ENCODE measurements at regions not wholly inside any gene's neighbourhood (a gene's known extent, or its start where the extent isn't known, plus 50 kb on each side); places are given as distances from the start of the nearest gene placed in this dataset.

- TF ChIP-seq CTCF (conservative IDR thresholded peaks at IDR 0.05; ENCODE audit: low read depth in 2 of 2), result no peak
- no peak for TF ChIP-seq EZH2 (IDR thresholded peaks at IDR 0.05; ENCODE audit: low read depth, unreplicated experiment)
- TF ChIP-seq CREB1 (CRISPR knock-in tag; IDR thresholded peaks at IDR 0.05; ENCODE audit: low read depth), result no peak
- no peak for TF ChIP-seq ZNF114 (CRISPR knock-in tag; IDR thresholded peaks at IDR 0.05)
- TF ChIP-seq EZH2phosphoT487 (IDR thresholded peaks at IDR 0.05; ENCODE audit: unreplicated experiment), result no peak
- no peak for TF ChIP-seq REST (IDR thresholded peaks at IDR 0.05; ENCODE audit: unreplicated experiment)
- TF ChIP-seq STAT1 (IDR thresholded peaks at IDR 0.05; ENCODE audit: unreplicated experiment), result no peak
- TF ChIP-seq POLR2AphosphoS5 (IDR thresholded peaks at IDR 0.05; ENCODE audit: low read depth), result no peak
- no peak for TF ChIP-seq ZNF462 (CRISPR knock-in tag; IDR thresholded peaks at IDR 0.05)
- no peak for TF ChIP-seq NANOG (IDR thresholded peaks at IDR 0.05; ENCODE audit: borderline replicate concordance)
These were observed 113.1 kb upstream of the XIRP2 start for GRCh38 chr2:166775176-166775575.

Measured in GM23338 (cell line).